SK-N-DZ (cell line): ENCODE measurements at regions not wholly inside any gene's neighbourhood (a gene's known extent, or its start where the extent isn't known, plus 50 kb on each side); places are given as distances from the start of the nearest gene placed in this dataset.

Source experiments
- DNase-seq: peaks from one replicate; pipeline ENCODE4 v3.0.0-alpha.2; 2015; ENCODE audit warnings: low spot score

- peak; percentile 65 for DNase-seq
Observed at GRCh38 chr5:104267320-104268015, 704.9 kb upstream of the NUDT12 start.

GRCh38 chr5:104266161-104266560 lies 703.6 kb upstream of the NUDT12 start:
- DNase-seq, result no peak

- no peak for DNase-seq
Observed at GRCh38 chr5:104265531-104266140, 703.0 kb upstream of the NUDT12 start.

GRCh38 chr5:104247260-104247659 lies 684.7 kb upstream of the NUDT12 start:
- DNase-seq, result no peak

- DNase-seq, result no peak
Observed at GRCh38 chr5:104241046-104241445, 678.5 kb upstream of the NUDT12 start.

GRCh38 chr5:104237586-104237985 lies 675.0 kb upstream of the NUDT12 start:
- no peak for DNase-seq

GRCh38 chr5:104223885-104224773 lies 661.5 kb upstream of the NUDT12 start:
- DNase-seq, result no peak

- no peak for DNase-seq
Observed at GRCh38 chr5:104218200-104218599, 655.6 kb upstream of the NUDT12 start.

GRCh38 chr5:104213216-104213615 lies 650.6 kb upstream of the NUDT12 start:
- no peak for DNase-seq

GRCh38 chr5:104199771-104200170 lies 637.2 kb upstream of the NUDT12 start:
- DNase-seq, result no peak

GRCh38 chr5:104198156-104198555 lies 635.6 kb upstream of the NUDT12 start:
- DNase-seq, result no peak

- no peak for DNase-seq
Observed at GRCh38 chr5:104189909-104190308, 627.3 kb upstream of the NUDT12 start.

GRCh38 chr5:104189031-104189430 lies 626.4 kb upstream of the NUDT12 start:
- DNase-seq, result no peak

- no peak for DNase-seq
Observed at GRCh38 chr5:104187656-104188055, 625.1 kb upstream of the NUDT12 start.

- DNase-seq, result no peak
Observed at GRCh38 chr5:104186510-104186909, 623.9 kb upstream of the NUDT12 start.

- DNase-seq, result no peak
Observed at GRCh38 chr5:104186100-104186499, 623.5 kb upstream of the NUDT12 start.

GRCh38 chr5:104184264-104184663 lies 621.7 kb upstream of the NUDT12 start:
- no peak for DNase-seq

GRCh38 chr5:104178829-104179456 lies 616.4 kb upstream of the NUDT12 start:
- peak; percentile 14 for DNase-seq

- DNase-seq, result no peak
Observed at GRCh38 chr5:104178066-104178465, 615.5 kb upstream of the NUDT12 start.

- DNase-seq, result no peak
Observed at GRCh38 chr5:104177651-104178050, 615.1 kb upstream of the NUDT12 start.

- peak; percentile 76 for DNase-seq
Observed at GRCh38 chr5:104172976-104173375, 610.4 kb upstream of the NUDT12 start.
